HEK293T (cell line): ENCODE measurements at regions not wholly inside any gene's neighbourhood (a gene's known extent, or its start where the extent isn't known, plus 50 kb on each side); places are given as distances from the start of the nearest gene placed in this dataset.

Experiments used
- CTCF ChIA-PET: fragments of 350-600 bp; formaldehyde crosslinking; extraction: SDS; loops from one replicate; lab custom pipeline; 2021; ENCODE audit warnings: antibody characterized with exemption, inconsistent platforms; lab: Yijun Ruan, JAX
- POLR2A ChIA-PET: fragments of 350-600 bp; formaldehyde crosslinking; extraction: SDS; loops from one replicate; lab custom pipeline; 2020; ENCODE audit warnings: antibody characterized with exemption, inconsistent platforms; lab: Yijun Ruan, JAX
- DNase-seq: peaks from one replicate; pipeline ENCODE4 v3.0.0; 2012; ENCODE audit warnings: mixed read lengths; ENCODE audit errors: extremely low spot score
- ARNT ChIP-seq: fragments of 450-650 bp; IDR thresholded peaks from 2 replicates; pipeline ENCODE4 v1.6.1; 2017; ENCODE audit warnings: mild to moderate bottlenecking
- BHLHE40 ChIP-seq: fragments of 450-650 bp; IDR thresholded peaks from 2 replicates; pipeline ENCODE4 v1.6.1; 2016; ENCODE audit warnings: mild to moderate bottlenecking, moderate library complexity, borderline replicate concordance
- CTBP1 ChIP-seq: fragments of 450-650 bp; IDR thresholded peaks from 2 replicates; pipeline ENCODE4 v1.6.1; 2016; ENCODE audit warnings: borderline replicate concordance
- ELF4 ChIP-seq: fragments of 450-650 bp; IDR thresholded peaks from 2 replicates; pipeline ENCODE4 v1.6.1; 2017; ENCODE audit warnings: antibody characterized with exemption
- FOXA1 ChIP-seq: fragments of 450-650 bp; IDR thresholded peaks from 2 replicates; pipeline ENCODE4 v1.6.1; 2016; ENCODE audit warnings: mild to moderate bottlenecking
- FOXK2 ChIP-seq: fragments of 450-650 bp; IDR thresholded peaks from 2 replicates; pipeline ENCODE4 v1.6.1; 2016; ENCODE audit warnings: mild to moderate bottlenecking
- FOXM1 ChIP-seq: fragments of 450-650 bp; IDR thresholded peaks from 2 replicates; pipeline ENCODE4 v1.6.1; 2017; ENCODE audit warnings: mild to moderate bottlenecking, borderline replicate concordance
- HDGF ChIP-seq: fragments of 450-650 bp; IDR thresholded peaks from 2 replicates; pipeline ENCODE4 v1.6.1; 2017; ENCODE audit warnings: antibody characterized with exemption, borderline replicate concordance
- L3MBTL2 ChIP-seq: fragments of 450-650 bp; conservative IDR thresholded peaks from 2 replicates; pipeline ENCODE4 v1.6.1; 2016; ENCODE audit warnings: mild to moderate bottlenecking
- LEF1 ChIP-seq: fragments of 450-650 bp; IDR thresholded peaks from 2 replicates; pipeline ENCODE4 v1.6.1; 2017; ENCODE audit warnings: mild to moderate bottlenecking, borderline replicate concordance
- NFRKB ChIP-seq: fragments of 450-650 bp; IDR thresholded peaks from 2 replicates; pipeline ENCODE4 v1.6.1; 2016; ENCODE audit warnings: mild to moderate bottlenecking, moderate library complexity
- PKNOX1 ChIP-seq: fragments of 450-650 bp; IDR thresholded peaks from 2 replicates; pipeline ENCODE4 v1.6.1; 2016
- SP1 ChIP-seq: fragments of 450-650 bp; IDR thresholded peaks from 2 replicates; pipeline ENCODE4 v1.6.1; 2017
- SUZ12 ChIP-seq: fragments of 450-650 bp; IDR thresholded peaks from 2 replicates; pipeline ENCODE4 v1.6.1; 2016; ENCODE audit warnings: mild to moderate bottlenecking
- TARDBP ChIP-seq: fragments of 450-650 bp; IDR thresholded peaks from 2 replicates; pipeline ENCODE4 v1.6.1; 2016
- ZNF384 ChIP-seq: fragments of 450-650 bp; IDR thresholded peaks from 2 replicates; pipeline ENCODE4 v1.6.1; 2016

GRCh38 chr6:23218751-23219150 lies 649.4 kb downstream of the HDGFL1 start:
- no peak for TF ChIP-seq L3MBTL2
- TF ChIP-seq ZNF384 = no peak
- no peak for TF ChIP-seq SUZ12
- no peak for TF ChIP-seq CTBP1
- CTCF ChIA-PET = no interaction called here
- DNase-seq = no peak
- POLR2A ChIA-PET = no interaction called here

- TF ChIP-seq FOXM1 = no peak
- TF ChIP-seq PKNOX1 = no peak
- TF ChIP-seq FOXA1 = no peak
- TF ChIP-seq TARDBP = no peak
- TF ChIP-seq NFRKB = no peak
- no peak for TF ChIP-seq HDGF
- no peak for TF ChIP-seq BHLHE40
- no peak for TF ChIP-seq SUZ12
- no peak for TF ChIP-seq SP1
- TF ChIP-seq L3MBTL2 = no peak
- no peak for TF ChIP-seq CTBP1
- ChIA-PET POLR2A (no interaction called here), CTCF (no interaction called here)
- DNase-seq = no peak
Observed at GRCh38 chr6:23222724-23223123, 653.4 kb downstream of the HDGFL1 start.

GRCh38 chr6:23224540-23224939 lies 655.2 kb downstream of the HDGFL1 start:
- no peak for DNase-seq
- CTCF ChIA-PET = no interaction called here
- POLR2A ChIA-PET = no interaction called here
- TF ChIP-seq SUZ12 (no peak), L3MBTL2 (no peak), ELF4 (no peak), ZNF384 (no peak), SP1 (no peak), LEF1 (no peak), HDGF (no peak), FOXA1 (no peak), ARNT (no peak), BHLHE40 (no peak)

GRCh38 chr6:23228439-23229024 lies 659.2 kb downstream of the HDGFL1 start:
- DNase-seq = no peak
- TF ChIP-seq SUZ12 (no peak), FOXK2 (no peak), HDGF (no peak), FOXA1 (no peak), FOXM1 (no peak), LEF1 (no peak), PKNOX1 (no peak), L3MBTL2 (no peak), TARDBP (no peak), ELF4 (no peak)
- POLR2A ChIA-PET = no interaction called here
- CTCF ChIA-PET = no interaction called here

- ChIA-PET CTCF (no interaction called here), POLR2A (no interaction called here)
- no peak for TF ChIP-seq ELF4
- no peak for TF ChIP-seq TARDBP
- TF ChIP-seq FOXM1 = no peak
- no peak for TF ChIP-seq CTBP1
- TF ChIP-seq BHLHE40 = no peak
- no peak for TF ChIP-seq SUZ12
- TF ChIP-seq PKNOX1 = no peak
- TF ChIP-seq L3MBTL2 = no peak
- no peak for TF ChIP-seq LEF1
- no peak for TF ChIP-seq FOXA1
- no peak for TF ChIP-seq ZNF384
- TF ChIP-seq SP1 = no peak
- no peak for TF ChIP-seq FOXK2
- TF ChIP-seq NFRKB = no peak
- TF ChIP-seq ARNT = no peak
Observed at GRCh38 chr6:23243854-23244253, 674.5 kb downstream of the HDGFL1 start.

GRCh38 chr6:23244300-23244699 lies 674.9 kb downstream of the HDGFL1 start:
- POLR2A ChIA-PET = no interaction called here
- no peak for DNase-seq
- TF ChIP-seq CTBP1 (no peak), L3MBTL2 (no peak), ZNF384 (no peak), PKNOX1 (no peak), HDGF (no peak), ARNT (no peak), FOXA1 (no peak), LEF1 (no peak), FOXM1 (no peak), SP1 (no peak), BHLHE40 (no peak), SUZ12 (no peak), TARDBP (no peak)
- CTCF ChIA-PET = no interaction called here

More at GRCh38 chr6:23243854-23244253, 674.5 kb downstream of the HDGFL1 start:
- no peak for DNase-seq
